Neural cell (in vitro differentiated cells): ENCODE measurements at regions not wholly inside any gene's neighbourhood (a gene's known extent, or its start where the extent isn't known, plus 50 kb on each side); places are given as distances from the start of the nearest gene placed in this dataset.

Source experiments
- H2AFZ ChIP-seq: fragments of 200-600, 300-800 bp; sonication (generic), shearing (Covaris generic); 2 replicates; pipeline ENCODE4 v1.6.0; 2014; ENCODE audit warnings: low read depth, mild to moderate bottlenecking, antibody characterized with exemption, low read length, moderate library complexity
- H3F3A ChIP-seq: fragments of 200-600 bp; shearing (Covaris generic); 2 replicates; pipeline ENCODE4 v1.6.1; 2016; ENCODE audit warnings: mild to moderate bottlenecking, moderate library complexity, mixed read lengths, antibody characterized with exemption, low read length; ENCODE audit not compliant: insufficient read depth, poor library complexity, severe bottlenecking
- H3K27ac ChIP-seq: fragments of 200-600, 300-800 bp; sonication (generic), shearing (Covaris generic); 2 replicates; pipeline ENCODE4 v1.5.1; 2014; ENCODE audit warnings: mild to moderate bottlenecking, low read length, moderate library complexity
- H3K27me3 ChIP-seq: fragments of 300-800, 200-600 bp; sonication (generic), shearing (Covaris generic); 2 replicates; pipeline ENCODE4 v1.6.0; 2014; ENCODE audit warnings: mild to moderate bottlenecking, low read depth, low read length, moderate library complexity; ENCODE audit not compliant: insufficient read depth
- H3K36me3 ChIP-seq: fragments of 300-800, 200-600 bp; sonication (generic), shearing (Covaris generic); 2 replicates; pipeline ENCODE4 v1.5.1; 2014; ENCODE audit warnings: mild to moderate bottlenecking, antibody characterized with exemption, low read length, moderate library complexity; ENCODE audit not compliant: insufficient read depth
- H3K4me2 ChIP-seq: fragments of 300-800, 200-600 bp; sonication (generic), shearing (Covaris generic); 2 replicates; pipeline ENCODE4 v1.6.0; 2014; ENCODE audit warnings: mild to moderate bottlenecking, low read length
- H3K4me3 ChIP-seq: fragments of 300-800, 200-600 bp; sonication (generic), shearing (Covaris generic); 2 replicates; pipeline ENCODE4 v1.5.1; 2014; ENCODE audit warnings: mild to moderate bottlenecking, low read length, moderate library complexity
- H3K79me2 ChIP-seq: fragments of 200-600 bp; shearing (Covaris generic); replicated peaks from 2 replicates; pipeline ENCODE4 v1.6.0; 2014; ENCODE audit warnings: mild to moderate bottlenecking, low read length, moderate library complexity; ENCODE audit not compliant: insufficient read depth
- H3K9ac ChIP-seq: fragments of 300-800, 200-600 bp; sonication (generic), shearing (Covaris generic); 2 replicates; pipeline ENCODE4 v1.6.1; 2016; ENCODE audit warnings: mild to moderate bottlenecking, low read length, mixed read lengths
- H3K9me2 ChIP-seq: fragments of 200-600 bp; shearing (Covaris generic); 2 replicates; pipeline ENCODE4 v1.6.1; 2016; ENCODE audit warnings: mild to moderate bottlenecking, low read length, mixed read lengths; ENCODE audit not compliant: insufficient read depth
- H3K9me3 ChIP-seq: fragments of 200-600, 300-800 bp; sonication (generic), shearing (Covaris generic); 2 replicates; pipeline ENCODE4 v1.6.1; 2016; ENCODE audit warnings: mild to moderate bottlenecking, mixed run types, low read length, moderate library complexity, mixed read lengths
- H4K20me1 ChIP-seq: fragments of 200-600 bp; shearing (Covaris generic); 2 replicates; pipeline ENCODE4 v1.6.1; 2016; ENCODE audit warnings: mild to moderate bottlenecking, mixed run types; ENCODE audit not compliant: insufficient read depth
- CTCF ChIP-seq: fragments of 450-650 bp; IDR thresholded peaks from 2 replicates; pipeline ENCODE4 v1.5.1; 2014; ENCODE audit warnings: antibody characterized with exemption, mild to moderate bottlenecking, moderate library complexity; ENCODE audit not compliant: poor library complexity, severe bottlenecking
- EP300 ChIP-seq: fragments of 450-650 bp; conservative IDR thresholded peaks from 2 replicates; pipeline ENCODE4 v1.6.1; 2014; ENCODE audit warnings: antibody characterized with exemption, mild to moderate bottlenecking, moderate library complexity; ENCODE audit not compliant: poor library complexity, severe bottlenecking
- EZH2 ChIP-seq: fragments of 200-600, 300-800 bp; shearing (Covaris generic), sonication (generic); IDR thresholded peaks from 2 replicates; pipeline ENCODE4 v1.6.1; 2014; ENCODE audit warnings: antibody characterized with exemption, low read length, borderline replicate concordance, mild to moderate bottlenecking; ENCODE audit not compliant: insufficient read depth, poor library complexity, severe bottlenecking
- MXI1 ChIP-seq: fragments of 450-650 bp; conservative IDR thresholded peaks from 2 replicates; pipeline ENCODE4 v1.6.1; 2014; ENCODE audit warnings: antibody characterized with exemption, mild to moderate bottlenecking; ENCODE audit not compliant: poor library complexity, severe bottlenecking
- POLR2AphosphoS5 ChIP-seq: IDR thresholded peaks from 2 replicates; pipeline ENCODE4 v1.6.1; 2012
- RAD21 ChIP-seq: fragments of 450-650 bp; conservative IDR thresholded peaks from 2 replicates; pipeline ENCODE4 v1.6.1; 2014; ENCODE audit warnings: antibody characterized with exemption, mild to moderate bottlenecking, moderate library complexity
- REST ChIP-seq: IDR thresholded peaks from 2 replicates; pipeline ENCODE4 v1.6.1; 2012; ENCODE audit warnings: borderline replicate concordance
- SMC3 ChIP-seq: fragments of 450-650 bp; conservative IDR thresholded peaks from 2 replicates; pipeline ENCODE4 v1.6.1; 2014; ENCODE audit warnings: antibody characterized with exemption, mild to moderate bottlenecking, moderate library complexity; ENCODE audit not compliant: poor library complexity
- TAF1 ChIP-seq: IDR thresholded peaks from 2 replicates; pipeline ENCODE4 v1.6.1; 2012; ENCODE audit warnings: low read depth

GRCh38 chr7:19439517-19439916 is 269.3 kb downstream of the POLR1F start:
- no peak overlapping the region for H2AFZ ChIP-seq
- no peak overlapping the region for H3K9ac ChIP-seq
- no peak overlapping the region for H3K4me3 ChIP-seq
- H3K27me3 ChIP-seq = no peaks in the 10 kb centered on the region
- no peaks in the 10 kb centered on the region for H4K20me1 ChIP-seq
- H3K9me3 ChIP-seq = no peaks in the 10 kb centered on the region
- H3K9me2 ChIP-seq = no peaks in the 10 kb centered on the region
- no peaks in the 10 kb centered on the region for H3K36me3 ChIP-seq
- no peak overlapping the region for H3K27ac ChIP-seq
- no peak for TF ChIP-seq REST
- TF ChIP-seq MXI1 = no peak
- no peak for TF ChIP-seq POLR2AphosphoS5
- TF ChIP-seq EP300 = no peak
- no peak for TF ChIP-seq EZH2
- no peak for TF ChIP-seq TAF1
- TF ChIP-seq RAD21 = no peak
- no peak for TF ChIP-seq SMC3
- TF ChIP-seq CTCF = no peak
- no peaks in the 10 kb centered on the region for H3K79me2 ChIP-seq
- H3K4me2 ChIP-seq = no peak overlapping the region
- no peaks in the 10 kb centered on the region for H3F3A ChIP-seq

- H3K9ac ChIP-seq = no peak overlapping the region
- no peak overlapping the region for H3K27ac ChIP-seq
- TF ChIP-seq RAD21 = no peak
- no peak for TF ChIP-seq MXI1
- no peak for TF ChIP-seq POLR2AphosphoS5
- TF ChIP-seq SMC3 = no peak
- no peak for TF ChIP-seq EP300
- TF ChIP-seq CTCF = no peak
- no peak for TF ChIP-seq EZH2
- TF ChIP-seq TAF1 = no peak
- TF ChIP-seq REST = no peak
- no peak overlapping the region for H3K4me2 ChIP-seq
- no peak overlapping the region for H2AFZ ChIP-seq
- no peaks in the 10 kb centered on the region for H3F3A ChIP-seq
- no peaks in the 10 kb centered on the region for H3K36me3 ChIP-seq
- no peaks in the 10 kb centered on the region for H3K9me2 ChIP-seq
- H3K9me3 ChIP-seq = no peaks in the 10 kb centered on the region
- no peaks in the 10 kb centered on the region for H3K27me3 ChIP-seq
- H3K4me3 ChIP-seq = no peak overlapping the region
- no peaks in the 10 kb centered on the region for H4K20me1 ChIP-seq
- H3K79me2 ChIP-seq = no peaks in the 10 kb centered on the region
Observed at GRCh38 chr7:19437446-19437845, 271.4 kb downstream of the POLR1F start.
